ENCODE measurements at regions not wholly inside any gene's neighbourhood (a gene's known extent, or its start where the extent isn't known, plus 50 kb on each side); places are given as distances from the start of the nearest gene placed in this dataset.

DNA sequence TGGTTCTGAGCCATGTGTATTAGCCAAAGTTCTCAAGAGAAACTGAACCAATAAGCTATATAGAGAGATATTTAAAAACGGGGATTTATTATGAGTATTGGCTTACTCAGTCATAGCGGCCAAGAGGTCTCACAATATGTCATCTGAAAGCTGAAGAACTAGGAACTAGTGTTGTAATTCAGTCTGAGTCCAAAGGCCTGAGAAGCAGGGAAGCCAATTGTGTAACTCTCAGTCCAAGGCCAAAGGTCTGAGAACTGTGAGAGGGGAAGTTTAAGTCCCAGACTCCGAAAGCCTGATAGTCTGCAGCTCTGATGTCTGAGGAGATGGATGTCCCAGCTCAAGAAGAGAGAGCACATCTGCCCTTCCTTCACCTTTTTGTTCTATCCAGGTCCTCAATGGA, 344.8 kb upstream of the USP15 start:
- TF ChIP-seq, protein P1, sequence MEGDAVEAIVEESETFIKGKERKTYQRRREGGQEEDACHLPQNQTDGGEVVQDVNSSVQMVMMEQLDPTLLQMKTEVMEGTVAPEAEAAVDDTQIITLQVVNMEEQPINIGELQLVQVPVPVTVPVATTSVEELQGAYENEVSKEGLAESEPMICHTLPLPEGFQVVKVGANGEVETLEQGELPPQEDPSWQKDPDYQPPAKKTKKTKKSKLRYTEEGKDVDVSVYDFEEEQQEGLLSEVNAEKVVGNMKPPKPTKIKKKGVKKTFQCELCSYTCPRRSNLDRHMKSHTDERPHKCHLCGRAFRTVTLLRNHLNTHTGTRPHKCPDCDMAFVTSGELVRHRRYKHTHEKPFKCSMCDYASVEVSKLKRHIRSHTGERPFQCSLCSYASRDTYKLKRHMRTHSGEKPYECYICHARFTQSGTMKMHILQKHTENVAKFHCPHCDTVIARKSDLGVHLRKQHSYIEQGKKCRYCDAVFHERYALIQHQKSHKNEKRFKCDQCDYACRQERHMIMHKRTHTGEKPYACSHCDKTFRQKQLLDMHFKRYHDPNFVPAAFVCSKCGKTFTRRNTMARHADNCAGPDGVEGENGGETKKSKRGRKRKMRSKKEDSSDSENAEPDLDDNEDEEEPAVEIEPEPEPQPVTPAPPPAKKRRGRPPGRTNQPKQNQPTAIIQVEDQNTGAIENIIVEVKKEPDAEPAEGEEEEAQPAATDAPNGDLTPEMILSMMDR (IDR thresholded peaks at IDR 0.05 in 2 of 3, conservative IDR thresholded peaks at IDR 0.05 in 1 of 3; ENCODE audit: borderline replicate concordance in 1 of 3, insufficient read depth in 1 of 3, low read depth in 2 of 3, low read length in 2 of 3) = no peak
- TF ChIP-seq JUND (IDR thresholded peaks at IDR 0.05) (no peak), EGR1 (IDR thresholded peaks at IDR 0.05; ENCODE audit: low read depth) (no peak), ZFX (IDR thresholded peaks at IDR 0.05) (no peak), FOSL1 (IDR thresholded peaks at IDR 0.05; ENCODE audit: low read depth) (no peak), POLR2A (IDR thresholded peaks at IDR 0.05; ENCODE audit: borderline replicate concordance, extremely low read depth, insufficient read depth, insufficient read length) (no peak), YY1 (IDR thresholded peaks at IDR 0.05; ENCODE audit: extremely low read depth, insufficient replicate concordance, low read depth, low read length) (no peak), POLR2AphosphoS5 (IDR thresholded peaks at IDR 0.05; ENCODE audit: low read depth, low read length) (no peak)
- TF ChIP-seq, protein P2, sequence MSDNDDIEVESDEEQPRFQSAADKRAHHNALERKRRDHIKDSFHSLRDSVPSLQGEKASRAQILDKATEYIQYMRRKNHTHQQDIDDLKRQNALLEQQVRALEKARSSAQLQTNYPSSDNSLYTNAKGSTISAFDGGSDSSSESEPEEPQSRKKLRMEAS (IDR thresholded peaks at IDR 0.05) = no peak
